WTC11 (cell line): ENCODE measurements at regions not wholly inside any gene's neighbourhood (a gene's known extent, or its start where the extent isn't known, plus 50 kb on each side); places are given as distances from the start of the nearest gene placed in this dataset.

Experiments
- ATAC-seq: fragments of 200-7000 bp; cut with Tn5 transposase; 2 replicates; pipeline ENCODE4 v1.10.0; 2021; ENCODE audit warnings: mild to moderate bottlenecking, moderate library complexity
- CTCF ChIA-PET: fragments of 300-600 bp; sonication (Branson Sonifier 250); formaldehyde crosslinking; loops from one replicate; lab custom pipeline; 2021; ENCODE audit warnings: antibody characterized with exemption; lab: Charles Lee
- POLR2A ChIA-PET: fragments of 350-600 bp; sonication (Branson Sonifier 250); formaldehyde crosslinking; loops from one replicate; lab custom pipeline; 2021; ENCODE audit warnings: antibody characterized with exemption; lab: Charles Lee
- DNase-seq: peaks from one replicate; pipeline ENCODE4 v3.0.0; 2021; ENCODE audit warnings: low spot score
- H3K27ac Mint-ChIP-seq: 2 replicates; pipeline ENCODE4 v1.8.0; 2021; ENCODE audit warnings: mixed read lengths
- H3K27me3 Mint-ChIP-seq: 2 replicates; pipeline ENCODE4 v1.8.0; 2021; ENCODE audit warnings: low read depth, mild to moderate bottlenecking, moderate library complexity, mixed read lengths
- H3K36me3 Mint-ChIP-seq: 2 replicates; pipeline ENCODE4 v1.8.0; 2021; ENCODE audit warnings: mixed read lengths
- H3K4me1 Mint-ChIP-seq: 2 replicates; pipeline ENCODE4 v1.8.0; 2022; ENCODE audit warnings: mixed read lengths
- H3K4me3 Mint-ChIP-seq: 2 replicates; pipeline ENCODE4 v1.8.0; 2021; ENCODE audit warnings: mild to moderate bottlenecking, moderate library complexity, mixed read lengths
- H3K9me3 Mint-ChIP-seq: 2 replicates; pipeline ENCODE4 v1.8.0; 2021; ENCODE audit warnings: mixed read lengths
- ATF1 ChIP-seq: sonication (generic); formaldehyde crosslinking; IDR thresholded peaks from 2 replicates; pipeline ENCODE4 v1.8.1; 2023; ENCODE audit warnings: mild to moderate bottlenecking, moderate library complexity, missing genetic modification reagents
- EMX1 ChIP-seq: fragments of 250-450 bp; sonication (Bioruptor Pico); IDR thresholded peaks from 2 replicates; pipeline ENCODE4 v1.8.0; 2021; ENCODE audit warnings: mild to moderate bottlenecking
- FOXP1 ChIP-seq: sonication (generic); formaldehyde crosslinking; IDR thresholded peaks from 2 replicates; pipeline ENCODE4 v1.8.0; 2022; ENCODE audit warnings: missing genetic modification reagents, mild to moderate bottlenecking, moderate library complexity, borderline replicate concordance
- GTF2I ChIP-seq: fragments of 250-450 bp; sonication (Bioruptor Pico); conservative IDR thresholded peaks from 2 replicates; pipeline ENCODE4 v1.4.0; 2021; ENCODE audit warnings: mild to moderate bottlenecking
- NFE2L1 ChIP-seq: sonication (generic); formaldehyde crosslinking; IDR thresholded peaks from 2 replicates; pipeline ENCODE4 v1.8.1; 2023; ENCODE audit warnings: missing genetic modification reagents
- NFYB ChIP-seq: sonication (generic); formaldehyde crosslinking; conservative IDR thresholded peaks from 2 replicates; pipeline ENCODE4 v1.8.0; 2022; ENCODE audit warnings: low read depth, missing genetic modification reagents
- NR3C1 ChIP-seq: sonication (generic); formaldehyde crosslinking; conservative IDR thresholded peaks from 2 replicates; pipeline ENCODE4 v1.8.1; 2023; ENCODE audit warnings: low read depth, mild to moderate bottlenecking, missing genetic modification reagents
- SMAD3 ChIP-seq: sonication (generic); formaldehyde crosslinking; IDR thresholded peaks from 2 replicates; pipeline ENCODE4 v1.8.0; 2022; ENCODE audit warnings: missing genetic modification reagents, mild to moderate bottlenecking, borderline replicate concordance
- SMAD4 ChIP-seq: sonication (generic); formaldehyde crosslinking; IDR thresholded peaks from 2 replicates; pipeline ENCODE4 v1.8.0; 2022; ENCODE audit warnings: mild to moderate bottlenecking, missing genetic modification reagents
- ZBTB21 ChIP-seq: sonication (generic); formaldehyde crosslinking; IDR thresholded peaks from 2 replicates; pipeline ENCODE4 v1.8.1; 2023; ENCODE audit warnings: mild to moderate bottlenecking, missing genetic modification reagents, borderline replicate concordance
- ZNF138 ChIP-seq: sonication (generic); formaldehyde crosslinking; conservative IDR thresholded peaks from 2 replicates; pipeline ENCODE4 v1.8.1; 2022; ENCODE audit warnings: mild to moderate bottlenecking, moderate library complexity, missing genetic modification reagents
- TF ChIP-seq, protein P1 (sequence below): fragments of 250-450 bp; sonication (Bioruptor Pico); IDR thresholded peaks from 2 replicates; pipeline ENCODE4 v1.9.0; 2021; ENCODE audit warnings: mild to moderate bottlenecking
- TF ChIP-seq, protein P2 (sequence below): sonication (generic); formaldehyde crosslinking; IDR thresholded peaks from 2 replicates; pipeline ENCODE4 v1.8.1; 2023; ENCODE audit warnings: mild to moderate bottlenecking, missing genetic modification reagents
- TF ChIP-seq, protein P3 (sequence below): fragments of 200-600 bp; IDR thresholded peaks from 2 replicates; pipeline ENCODE4 v1.8.0; 2022; ENCODE audit warnings: antibody characterized with exemption
- TF ChIP-seq, protein P4 (sequence below): sonication (generic); formaldehyde crosslinking; IDR thresholded peaks from 2 replicates; pipeline ENCODE4 v1.8.0; 2022; ENCODE audit warnings: mild to moderate bottlenecking, missing genetic modification reagents
- TF ChIP-seq, protein P5 (sequence below): sonication (generic); formaldehyde crosslinking; conservative IDR thresholded peaks from 2 replicates; pipeline ENCODE4 v1.8.1; 2023; ENCODE audit warnings: mild to moderate bottlenecking, low read depth, missing genetic modification reagents, moderate library complexity
- TF ChIP-seq, protein P6 (sequence below): sonication (generic); formaldehyde crosslinking; IDR thresholded peaks from 2 replicates; pipeline ENCODE4 v1.8.1; 2023; ENCODE audit warnings: mild to moderate bottlenecking, missing genetic modification reagents, moderate library complexity
- TF ChIP-seq, protein P7 (sequence below): fragments of 250-450 bp; sonication (Bioruptor Pico); IDR thresholded peaks from 2 replicates; pipeline ENCODE4 v1.9.0; 2021; ENCODE audit warnings: mild to moderate bottlenecking

DNA sequence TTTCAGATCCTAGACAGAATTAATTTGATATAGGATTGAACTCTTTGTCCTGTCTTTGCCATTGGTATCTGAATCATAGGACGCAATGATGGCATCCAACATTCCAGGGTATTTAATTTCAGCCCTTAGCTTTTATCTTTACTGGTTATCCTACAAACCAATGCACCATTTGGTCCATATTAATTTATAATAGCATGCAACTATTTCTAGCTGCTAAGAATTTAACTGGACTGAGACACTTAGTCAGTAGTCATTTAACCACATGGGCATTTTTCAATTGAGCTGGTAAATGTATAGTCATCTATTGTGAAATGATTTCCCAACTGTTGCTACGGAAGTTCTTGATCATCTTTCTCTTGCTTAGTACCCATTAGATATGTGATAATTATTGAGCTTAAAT is 141.1 kb downstream of the CD164 start:
- CTCF ChIA-PET = no interaction called here
- no peak for ATAC-seq
- Mint-ChIP-seq H3K4me3 (no peak overlapping the region), H3K4me1 (peaks cover 12% of the 10 kb centered on the region), H3K36me3 (peaks cover 3% of the 10 kb centered on the region), H3K27ac (no peak overlapping the region), H3K9me3 (peaks cover 3% of the 10 kb centered on the region; the same call in 1 of the 2 replicates), H3K27me3 (peaks cover 2% of the 10 kb centered on the region; the same call in 1 of the 2 replicates)
- POLR2A ChIA-PET = no interaction called here
- no peak for DNase-seq
- TF ChIP-seq NR3C1 = no peak

DNA sequence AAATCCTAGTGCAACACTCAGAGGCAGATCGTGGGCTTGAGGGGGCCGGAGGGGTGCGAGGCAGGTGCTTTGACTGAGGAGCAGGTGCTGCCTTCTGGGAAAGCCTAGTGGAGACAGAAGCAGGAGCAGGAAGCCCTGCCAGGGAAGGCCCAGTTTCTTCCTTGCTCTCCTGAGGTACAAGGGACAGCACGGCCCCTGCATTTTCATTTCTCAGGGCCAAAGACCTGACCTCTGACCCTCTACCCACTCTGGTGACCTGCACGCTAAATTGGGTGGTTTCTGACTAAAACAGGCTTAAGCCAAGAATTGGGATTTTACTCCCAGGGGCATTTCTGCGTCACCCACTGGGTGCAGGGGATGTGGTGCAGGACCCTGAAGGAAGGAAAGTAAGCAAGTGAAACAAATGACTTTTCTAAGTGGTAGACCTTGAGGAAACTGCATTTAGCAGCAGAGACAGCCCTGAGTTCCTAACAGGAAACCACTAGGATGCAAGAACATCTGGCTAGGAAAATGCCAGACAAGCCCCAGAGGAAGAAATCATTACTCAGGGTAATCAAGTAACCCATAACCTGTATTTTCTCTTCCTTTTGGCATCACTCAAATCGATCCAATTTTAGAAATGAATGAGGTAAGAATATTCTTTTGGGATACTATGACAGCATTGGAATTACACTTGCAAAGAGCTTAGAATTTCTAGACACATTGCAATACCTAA is 141.7 kb downstream of the CD164 start:
- no peak overlapping the region for H3K27ac Mint-ChIP-seq
- peaks cover 2% of the 10 kb centered on the region; the same call in 1 of the 2 replicates for H3K27me3 Mint-ChIP-seq
- ChIA-PET CTCF (no interaction called here), POLR2A (no interaction called here)
- ATAC-seq = no peak
- peaks cover 3% of the 10 kb centered on the region for H3K36me3 Mint-ChIP-seq
- no peak for DNase-seq
- H3K4me3 Mint-ChIP-seq = no peak overlapping the region
- H3K9me3 Mint-ChIP-seq = peaks cover 3% of the 10 kb centered on the region; the same call in 1 of the 2 replicates
- peaks cover 16% of the 10 kb centered on the region for H3K4me1 Mint-ChIP-seq
- TF ChIP-seq NFYB (CRISPR knock-in tag) = no peak
- TF ChIP-seq, protein P1, sequence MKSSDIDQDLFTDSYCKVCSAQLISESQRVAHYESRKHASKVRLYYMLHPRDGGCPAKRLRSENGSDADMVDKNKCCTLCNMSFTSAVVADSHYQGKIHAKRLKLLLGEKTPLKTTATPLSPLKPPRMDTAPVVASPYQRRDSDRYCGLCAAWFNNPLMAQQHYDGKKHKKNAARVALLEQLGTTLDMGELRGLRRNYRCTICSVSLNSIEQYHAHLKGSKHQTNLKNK (CRISPR knock-in tag) = no peak
- TF ChIP-seq, protein P2, sequence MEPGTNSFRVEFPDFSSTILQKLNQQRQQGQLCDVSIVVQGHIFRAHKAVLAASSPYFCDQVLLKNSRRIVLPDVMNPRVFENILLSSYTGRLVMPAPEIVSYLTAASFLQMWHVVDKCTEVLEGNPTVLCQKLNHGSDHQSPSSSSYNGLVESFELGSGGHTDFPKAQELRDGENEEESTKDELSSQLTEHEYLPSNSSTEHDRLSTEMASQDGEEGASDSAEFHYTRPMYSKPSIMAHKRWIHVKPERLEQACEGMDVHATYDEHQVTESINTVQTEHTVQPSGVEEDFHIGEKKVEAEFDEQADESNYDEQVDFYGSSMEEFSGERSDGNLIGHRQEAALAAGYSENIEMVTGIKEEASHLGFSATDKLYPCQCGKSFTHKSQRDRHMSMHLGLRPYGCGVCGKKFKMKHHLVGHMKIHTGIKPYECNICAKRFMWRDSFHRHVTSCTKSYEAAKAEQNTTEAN = no peak
- TF ChIP-seq EMX1 (CRISPR knock-in tag) = no peak
- TF ChIP-seq, protein P3, sequence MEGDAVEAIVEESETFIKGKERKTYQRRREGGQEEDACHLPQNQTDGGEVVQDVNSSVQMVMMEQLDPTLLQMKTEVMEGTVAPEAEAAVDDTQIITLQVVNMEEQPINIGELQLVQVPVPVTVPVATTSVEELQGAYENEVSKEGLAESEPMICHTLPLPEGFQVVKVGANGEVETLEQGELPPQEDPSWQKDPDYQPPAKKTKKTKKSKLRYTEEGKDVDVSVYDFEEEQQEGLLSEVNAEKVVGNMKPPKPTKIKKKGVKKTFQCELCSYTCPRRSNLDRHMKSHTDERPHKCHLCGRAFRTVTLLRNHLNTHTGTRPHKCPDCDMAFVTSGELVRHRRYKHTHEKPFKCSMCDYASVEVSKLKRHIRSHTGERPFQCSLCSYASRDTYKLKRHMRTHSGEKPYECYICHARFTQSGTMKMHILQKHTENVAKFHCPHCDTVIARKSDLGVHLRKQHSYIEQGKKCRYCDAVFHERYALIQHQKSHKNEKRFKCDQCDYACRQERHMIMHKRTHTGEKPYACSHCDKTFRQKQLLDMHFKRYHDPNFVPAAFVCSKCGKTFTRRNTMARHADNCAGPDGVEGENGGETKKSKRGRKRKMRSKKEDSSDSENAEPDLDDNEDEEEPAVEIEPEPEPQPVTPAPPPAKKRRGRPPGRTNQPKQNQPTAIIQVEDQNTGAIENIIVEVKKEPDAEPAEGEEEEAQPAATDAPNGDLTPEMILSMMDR = no peak
- TF ChIP-seq, protein P4, sequence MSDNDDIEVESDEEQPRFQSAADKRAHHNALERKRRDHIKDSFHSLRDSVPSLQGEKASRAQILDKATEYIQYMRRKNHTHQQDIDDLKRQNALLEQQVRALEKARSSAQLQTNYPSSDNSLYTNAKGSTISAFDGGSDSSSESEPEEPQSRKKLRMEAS (CRISPR knock-in tag) = no peak
- no peak for TF ChIP-seq GTF2I
- TF ChIP-seq, protein P5, sequence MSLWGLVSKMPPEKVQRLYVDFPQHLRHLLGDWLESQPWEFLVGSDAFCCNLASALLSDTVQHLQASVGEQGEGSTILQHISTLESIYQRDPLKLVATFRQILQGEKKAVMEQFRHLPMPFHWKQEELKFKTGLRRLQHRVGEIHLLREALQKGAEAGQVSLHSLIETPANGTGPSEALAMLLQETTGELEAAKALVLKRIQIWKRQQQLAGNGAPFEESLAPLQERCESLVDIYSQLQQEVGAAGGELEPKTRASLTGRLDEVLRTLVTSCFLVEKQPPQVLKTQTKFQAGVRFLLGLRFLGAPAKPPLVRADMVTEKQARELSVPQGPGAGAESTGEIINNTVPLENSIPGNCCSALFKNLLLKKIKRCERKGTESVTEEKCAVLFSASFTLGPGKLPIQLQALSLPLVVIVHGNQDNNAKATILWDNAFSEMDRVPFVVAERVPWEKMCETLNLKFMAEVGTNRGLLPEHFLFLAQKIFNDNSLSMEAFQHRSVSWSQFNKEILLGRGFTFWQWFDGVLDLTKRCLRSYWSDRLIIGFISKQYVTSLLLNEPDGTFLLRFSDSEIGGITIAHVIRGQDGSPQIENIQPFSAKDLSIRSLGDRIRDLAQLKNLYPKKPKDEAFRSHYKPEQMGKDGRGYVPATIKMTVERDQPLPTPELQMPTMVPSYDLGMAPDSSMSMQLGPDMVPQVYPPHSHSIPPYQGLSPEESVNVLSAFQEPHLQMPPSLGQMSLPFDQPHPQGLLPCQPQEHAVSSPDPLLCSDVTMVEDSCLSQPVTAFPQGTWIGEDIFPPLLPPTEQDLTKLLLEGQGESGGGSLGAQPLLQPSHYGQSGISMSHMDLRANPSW (CRISPR knock-in tag) = no peak
- no peak for TF ChIP-seq SMAD4
- no peak for TF ChIP-seq ZBTB21 (CRISPR knock-in tag)
- no peak for TF ChIP-seq NFE2L1 (CRISPR knock-in tag)
- TF ChIP-seq, protein P6, sequence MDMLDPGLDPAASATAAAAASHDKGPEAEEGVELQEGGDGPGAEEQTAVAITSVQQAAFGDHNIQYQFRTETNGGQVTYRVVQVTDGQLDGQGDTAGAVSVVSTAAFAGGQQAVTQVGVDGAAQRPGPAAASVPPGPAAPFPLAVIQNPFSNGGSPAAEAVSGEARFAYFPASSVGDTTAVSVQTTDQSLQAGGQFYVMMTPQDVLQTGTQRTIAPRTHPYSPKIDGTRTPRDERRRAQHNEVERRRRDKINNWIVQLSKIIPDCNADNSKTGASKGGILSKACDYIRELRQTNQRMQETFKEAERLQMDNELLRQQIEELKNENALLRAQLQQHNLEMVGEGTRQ = no peak

DNA sequence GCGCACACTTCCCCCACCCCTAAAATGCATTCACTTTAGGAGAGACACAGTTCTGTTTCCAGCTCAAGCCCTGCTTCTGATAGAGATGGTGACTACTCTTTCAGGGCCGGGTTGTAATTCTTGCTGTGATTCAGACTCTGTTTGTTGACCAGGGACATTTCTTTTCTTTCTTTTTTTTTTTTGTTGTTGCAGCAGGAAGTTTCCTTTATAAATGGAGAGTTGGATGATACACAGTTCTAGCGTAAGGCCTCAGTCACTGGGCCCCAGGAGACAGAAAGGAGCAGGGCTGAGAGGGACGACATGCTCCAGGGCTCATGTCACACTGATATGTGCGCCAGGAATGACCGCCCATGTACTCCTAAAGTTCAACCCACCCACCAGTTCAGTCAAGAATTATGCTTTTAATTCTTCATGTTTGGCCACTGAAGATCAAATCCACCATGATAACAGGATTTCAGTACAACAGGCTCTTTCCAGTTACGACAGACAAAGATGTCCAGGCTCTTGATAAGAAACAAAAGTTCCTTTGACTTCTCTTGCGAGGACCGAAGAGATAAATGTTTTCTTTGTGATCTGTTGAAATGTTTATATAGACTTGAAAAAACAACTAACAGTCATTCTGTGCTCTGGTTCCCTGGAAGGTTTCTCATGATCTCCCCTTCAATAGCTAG is 142.5 kb downstream of the CD164 start:
- POLR2A ChIA-PET = no interaction called here
- no peak for DNase-seq
- peaks cover 3% of the 10 kb centered on the region for H3K36me3 Mint-ChIP-seq
- peaks cover 16% of the 10 kb centered on the region for H3K4me1 Mint-ChIP-seq
- H3K9me3 Mint-ChIP-seq = peaks cover 3% of the 10 kb centered on the region; the same call in 1 of the 2 replicates
- CTCF ChIA-PET = no interaction called here
- no peak overlapping the region for H3K4me3 Mint-ChIP-seq
- no peak overlapping the region for H3K27ac Mint-ChIP-seq
- H3K27me3 Mint-ChIP-seq = peaks cover 2% of the 10 kb centered on the region; the same call in 1 of the 2 replicates
- ATAC-seq = no peak
- TF ChIP-seq, protein P7, sequence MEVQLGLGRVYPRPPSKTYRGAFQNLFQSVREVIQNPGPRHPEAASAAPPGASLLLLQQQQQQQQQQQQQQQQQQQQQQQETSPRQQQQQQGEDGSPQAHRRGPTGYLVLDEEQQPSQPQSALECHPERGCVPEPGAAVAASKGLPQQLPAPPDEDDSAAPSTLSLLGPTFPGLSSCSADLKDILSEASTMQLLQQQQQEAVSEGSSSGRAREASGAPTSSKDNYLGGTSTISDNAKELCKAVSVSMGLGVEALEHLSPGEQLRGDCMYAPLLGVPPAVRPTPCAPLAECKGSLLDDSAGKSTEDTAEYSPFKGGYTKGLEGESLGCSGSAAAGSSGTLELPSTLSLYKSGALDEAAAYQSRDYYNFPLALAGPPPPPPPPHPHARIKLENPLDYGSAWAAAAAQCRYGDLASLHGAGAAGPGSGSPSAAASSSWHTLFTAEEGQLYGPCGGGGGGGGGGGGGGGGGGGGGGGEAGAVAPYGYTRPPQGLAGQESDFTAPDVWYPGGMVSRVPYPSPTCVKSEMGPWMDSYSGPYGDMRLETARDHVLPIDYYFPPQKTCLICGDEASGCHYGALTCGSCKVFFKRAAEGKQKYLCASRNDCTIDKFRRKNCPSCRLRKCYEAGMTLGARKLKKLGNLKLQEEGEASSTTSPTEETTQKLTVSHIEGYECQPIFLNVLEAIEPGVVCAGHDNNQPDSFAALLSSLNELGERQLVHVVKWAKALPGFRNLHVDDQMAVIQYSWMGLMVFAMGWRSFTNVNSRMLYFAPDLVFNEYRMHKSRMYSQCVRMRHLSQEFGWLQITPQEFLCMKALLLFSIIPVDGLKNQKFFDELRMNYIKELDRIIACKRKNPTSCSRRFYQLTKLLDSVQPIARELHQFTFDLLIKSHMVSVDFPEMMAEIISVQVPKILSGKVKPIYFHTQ = no peak
- TF ChIP-seq ZNF138 (CRISPR knock-in tag) = no peak
- TF ChIP-seq, protein P3 = no peak
- TF ChIP-seq SMAD3 (CRISPR knock-in tag) = no peak
- TF ChIP-seq FOXP1 (CRISPR knock-in tag) = no peak
- TF ChIP-seq ATF1 (CRISPR knock-in tag) = no peak
